NCI-H2081 (cell line): ENCODE measurements at regions not wholly inside any gene's neighbourhood (a gene's known extent, or its start where the extent isn't known, plus 50 kb on each side); places are given as distances from the start of the nearest gene placed in this dataset.
A peak's percentile ranks its signal among the peaks of the same experiment; 100 is the strongest.

ENCODE experiments used
- DNase-seq, 2 experiments: peaks; one replicate each; lab custom pipeline; 2025; lab: John Stamatoyannopoulos, UW

- no peak for DNase-seq
These were observed 51.9 kb upstream of the TMEM163 start for GRCh38 chr2:134770702-134771101.

- no peak for DNase-seq
These were observed 52.6 kb upstream of the TMEM163 start for GRCh38 chr2:134771313-134771801.

- no peak for DNase-seq
These were observed 53.8 kb upstream of the TMEM163 start for GRCh38 chr2:134772493-134773169.

GRCh38 chr2:134773335-134773734 lies 54.5 kb upstream of the TMEM163 start:
- DNase-seq: peak in 1 of 2 experiments; percentile 29

- DNase-seq: no peak
These were observed 55.3 kb upstream of the TMEM163 start for GRCh38 chr2:134773759-134774742.

- peak; percentile 52 to 75 for DNase-seq
These were observed 56.2 kb upstream of the TMEM163 start for GRCh38 chr2:134774786-134775641.

GRCh38 chr2:134776836-134777235 lies 58.0 kb upstream of the TMEM163 start:
- DNase-seq: no peak

- DNase-seq: no peak
These were observed 58.8 kb upstream of the TMEM163 start for GRCh38 chr2:134777593-134777992.

- DNase-seq: peak in 1 of 2 experiments; percentile 9
These were observed 59.6 kb upstream of the TMEM163 start for GRCh38 chr2:134778372-134778771.

- no peak for DNase-seq
These were observed 57.4 kb upstream of the ACMSD start for GRCh38 chr2:134780972-134781371.

- no peak for DNase-seq
These were observed 56.3 kb upstream of the ACMSD start for GRCh38 chr2:134782107-134782506.

- peak in 1 of 2 experiments; percentile 21 for DNase-seq
These were observed 55.6 kb upstream of the ACMSD start for GRCh38 chr2:134782792-134783191.

- DNase-seq: no peak
These were observed 54.5 kb upstream of the ACMSD start for GRCh38 chr2:134783912-134784311.

- DNase-seq: no peak
These were observed 52.6 kb upstream of the ACMSD start for GRCh38 chr2:134785659-134786430.

- no peak for DNase-seq
These were observed 50.0 kb upstream of the ACMSD start for GRCh38 chr2:134788417-134788816.
